ENCODE measurements at regions not wholly inside any gene's neighbourhood (a gene's known extent, or its start where the extent isn't known, plus 50 kb on each side); places are given as distances from the start of the nearest gene placed in this dataset.

GRCh38 chr12:4144676-4145075 is 128.9 kb upstream of the CCND2 start:
- TF ChIP-seq CTCF (conservative IDR thresholded peaks at IDR 0.05; ENCODE audit: low read depth in 2 of 2) (no peak), POLR2AphosphoS5 (IDR thresholded peaks at IDR 0.05; ENCODE audit: low read depth) (no peak), REST (IDR thresholded peaks at IDR 0.05; ENCODE audit: unreplicated experiment) (no peak), EZH2 (IDR thresholded peaks at IDR 0.05; ENCODE audit: low read depth, unreplicated experiment) (no peak), EZH2phosphoT487 (IDR thresholded peaks at IDR 0.05; ENCODE audit: unreplicated experiment) (no peak)

All from GM23338 (cell line).